Cardiac muscle cell (in vitro differentiated cells and primary cell): ENCODE measurements at regions not wholly inside any gene's neighbourhood (a gene's known extent, or its start where the extent isn't known, plus 50 kb on each side); places are given as distances from the start of the nearest gene placed in this dataset.

Experiments used
- DNase-seq, 2 donors: peaks; one replicate each; pipeline versions ENCODE4 v3.0.0 to v3.0.0-alpha.2; 2010 to 2017; ENCODE audit warnings: low read depth in 1 of 2, low spot score in 1 of 2
- H3K27ac ChIP-seq: fragments of 200-600 bp; sonication (generic); 2 replicates; pipeline ENCODE4 v1.5.1; 2016
- H3K27me3 ChIP-seq: fragments of 200-600 bp; sonication (generic); 2 replicates; pipeline ENCODE4 v1.6.0; 2016; ENCODE audit warnings: control low read depth
- H3K36me3 ChIP-seq: fragments of 200-600 bp; sonication (generic); 2 replicates; pipeline ENCODE4 v1.5.1; 2016; ENCODE audit warnings: control low read depth
- H3K4me1 ChIP-seq: fragments of 200-600 bp; sonication (generic); 2 replicates; pipeline ENCODE4 v1.8.1; 2017; ENCODE audit warnings: low read depth, mild to moderate bottlenecking, mixed run types
- H3K4me3 ChIP-seq: fragments of 200-600 bp; sonication (generic); 2 replicates; pipeline ENCODE4 v1.5.1; 2016; ENCODE audit warnings: mild to moderate bottlenecking
- H3K9me3 ChIP-seq: fragments of 200-600 bp; sonication (generic); 2 replicates; pipeline ENCODE4 v1.5.1; 2017; ENCODE audit warnings: low read depth, mild to moderate bottlenecking, control low read depth
- TF ChIP-seq, protein P1 (sequence below): IDR thresholded peaks from 2 replicates; pipeline ENCODE4 v1.5.1; 2012; ENCODE audit warnings: low read depth, mild to moderate bottlenecking, low read length

GRCh38 chr1:36650200-36651065 is 167.7 kb upstream of the CSF3R start:
- Histone ChIP-seq H3K4me1 (no peaks in the 10 kb centered on the region), H3K9me3 (no peaks in the 10 kb centered on the region), H3K4me3 (no peak overlapping the region), H3K27me3 (no peaks in the 10 kb centered on the region), H3K27ac (no peak overlapping the region), H3K36me3 (no peaks in the 10 kb centered on the region)
- DNase-seq, result peak; percentile 59 to 63
- TF ChIP-seq, protein P1, sequence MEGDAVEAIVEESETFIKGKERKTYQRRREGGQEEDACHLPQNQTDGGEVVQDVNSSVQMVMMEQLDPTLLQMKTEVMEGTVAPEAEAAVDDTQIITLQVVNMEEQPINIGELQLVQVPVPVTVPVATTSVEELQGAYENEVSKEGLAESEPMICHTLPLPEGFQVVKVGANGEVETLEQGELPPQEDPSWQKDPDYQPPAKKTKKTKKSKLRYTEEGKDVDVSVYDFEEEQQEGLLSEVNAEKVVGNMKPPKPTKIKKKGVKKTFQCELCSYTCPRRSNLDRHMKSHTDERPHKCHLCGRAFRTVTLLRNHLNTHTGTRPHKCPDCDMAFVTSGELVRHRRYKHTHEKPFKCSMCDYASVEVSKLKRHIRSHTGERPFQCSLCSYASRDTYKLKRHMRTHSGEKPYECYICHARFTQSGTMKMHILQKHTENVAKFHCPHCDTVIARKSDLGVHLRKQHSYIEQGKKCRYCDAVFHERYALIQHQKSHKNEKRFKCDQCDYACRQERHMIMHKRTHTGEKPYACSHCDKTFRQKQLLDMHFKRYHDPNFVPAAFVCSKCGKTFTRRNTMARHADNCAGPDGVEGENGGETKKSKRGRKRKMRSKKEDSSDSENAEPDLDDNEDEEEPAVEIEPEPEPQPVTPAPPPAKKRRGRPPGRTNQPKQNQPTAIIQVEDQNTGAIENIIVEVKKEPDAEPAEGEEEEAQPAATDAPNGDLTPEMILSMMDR, result peak; percentile 97

GRCh38 chr1:36645867-36646266 is 163.2 kb upstream of the CSF3R start:
- no peak for DNase-seq
- Histone ChIP-seq H3K27me3 (no peaks in the 10 kb centered on the region), H3K4me3 (no peak overlapping the region), H3K4me1 (no peaks in the 10 kb centered on the region), H3K27ac (no peak overlapping the region), H3K36me3 (no peaks in the 10 kb centered on the region), H3K9me3 (no peaks in the 10 kb centered on the region)
- TF ChIP-seq, protein P1, result no peak

DNA sequence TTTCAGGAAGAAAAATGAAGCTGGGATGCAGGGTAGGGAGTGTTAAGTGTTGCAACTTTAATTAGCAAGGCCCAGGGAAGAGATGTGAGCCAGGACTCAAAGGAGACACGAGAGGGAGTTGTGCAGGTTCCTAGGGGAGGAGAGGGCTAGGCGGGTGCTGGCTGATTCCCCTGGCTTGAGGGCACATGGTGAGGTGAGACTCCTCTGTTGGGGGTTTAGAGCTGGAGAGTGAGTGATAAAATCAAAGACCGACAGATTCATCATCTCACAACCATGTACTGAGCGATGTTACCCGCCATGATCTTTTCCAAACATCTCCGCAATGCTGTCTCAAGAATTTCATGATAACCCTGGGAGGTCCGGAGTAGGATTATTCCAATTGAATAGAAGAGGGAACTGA is 161.8 kb upstream of the CSF3R start:
- Histone ChIP-seq H3K36me3 (no peaks in the 10 kb centered on the region), H3K4me1 (no peaks in the 10 kb centered on the region), H3K9me3 (no peaks in the 10 kb centered on the region), H3K27me3 (no peaks in the 10 kb centered on the region), H3K27ac (no peak overlapping the region), H3K4me3 (no peak overlapping the region)
- TF ChIP-seq, protein P1, result no peak
- DNase-seq, result no peak

DNA sequence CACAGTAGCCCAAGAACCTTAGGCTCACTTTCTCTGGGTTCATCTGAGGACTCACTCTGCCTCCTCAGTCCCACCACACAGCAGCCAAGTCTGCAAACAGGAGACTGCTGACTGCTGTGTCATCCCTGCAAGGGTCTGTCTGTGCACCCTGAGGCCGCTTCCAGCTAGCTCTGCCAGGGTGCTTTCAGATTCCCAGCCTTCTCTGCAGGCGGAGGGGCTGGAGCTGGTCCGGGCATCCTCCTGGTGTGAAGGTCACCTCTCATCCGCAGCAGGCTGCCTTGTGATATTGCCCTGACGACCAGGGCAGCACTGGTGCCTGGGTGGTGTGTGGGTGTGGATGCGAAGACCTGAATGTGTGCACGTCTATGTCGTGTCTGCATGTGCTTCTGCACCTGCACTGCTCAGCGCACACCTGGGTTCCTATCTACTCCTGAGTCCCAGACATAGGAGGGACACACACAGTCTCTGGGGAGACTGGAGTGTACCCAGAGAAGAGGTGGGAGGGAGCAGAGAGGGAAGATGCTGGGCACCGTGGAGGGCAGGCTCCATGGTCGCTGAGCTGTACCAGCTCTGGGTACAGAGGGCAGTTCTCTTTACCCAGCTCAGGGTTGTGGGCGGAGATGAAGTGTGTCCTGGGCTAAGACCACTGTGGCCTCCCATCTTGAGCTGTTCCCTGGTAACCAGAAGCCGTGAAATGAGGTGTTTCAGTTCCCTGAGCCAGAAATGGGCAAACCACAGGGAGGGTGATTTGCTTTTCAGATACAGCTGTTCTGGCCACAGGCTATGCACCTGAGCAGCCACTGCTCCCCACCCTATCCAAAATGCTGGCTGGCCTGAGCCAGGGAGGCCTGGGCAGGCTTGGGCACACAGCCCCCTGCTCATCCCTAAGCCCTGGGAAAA is 160.9 kb upstream of the CSF3R start:
- Histone ChIP-seq H3K9me3 (no peaks in the 10 kb centered on the region), H3K4me1 (no peaks in the 10 kb centered on the region), H3K27ac (no peak overlapping the region), H3K36me3 (no peaks in the 10 kb centered on the region), H3K27me3 (no peaks in the 10 kb centered on the region), H3K4me3 (no peak overlapping the region)
- TF ChIP-seq, protein P1, result no peak
- DNase-seq, result no peak

DNA sequence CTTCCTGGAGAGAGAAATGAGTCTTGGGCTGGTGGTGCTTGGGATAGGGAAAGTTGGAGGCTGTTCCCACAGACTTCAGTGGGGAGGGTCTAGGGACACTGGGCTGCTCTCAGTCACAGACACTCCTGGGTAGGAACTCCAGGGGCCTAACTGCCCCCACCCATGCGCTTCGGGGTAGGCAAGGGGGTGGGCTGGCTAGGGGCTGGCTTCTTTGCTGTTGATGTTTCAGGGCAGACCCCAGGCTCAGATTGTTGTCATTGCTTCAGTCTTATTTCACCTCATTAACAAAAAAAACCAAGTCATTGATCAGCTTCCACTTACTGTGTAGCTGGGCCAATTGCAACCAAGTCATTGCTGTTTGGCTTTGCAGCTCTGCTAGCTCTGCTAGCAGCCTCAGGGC is 160.1 kb upstream of the CSF3R start:
- no peaks in the 10 kb centered on the region for H3K4me1 ChIP-seq
- no peak overlapping the region for H3K27ac ChIP-seq
- no peaks in the 10 kb centered on the region for H3K36me3 ChIP-seq
- no peak for DNase-seq
- TF ChIP-seq, protein P1, result no peak
- no peaks in the 10 kb centered on the region for H3K27me3 ChIP-seq
- H3K4me3 ChIP-seq, result no peak overlapping the region
- no peaks in the 10 kb centered on the region for H3K9me3 ChIP-seq
